ENCODE measurements at regions not wholly inside any gene's neighbourhood (a gene's known extent, or its start where the extent isn't known, plus 50 kb on each side); places are given as distances from the start of the nearest gene placed in this dataset.

GRCh38 chr6:145260484-145261175 lies 474.7 kb downstream of the EPM2A start:
- TF ChIP-seq SUZ12 (IDR thresholded peaks at IDR 0.05; ENCODE audit: extremely low read depth, insufficient read depth, insufficient read length) (no peak), YY1 (IDR thresholded peaks at IDR 0.05; ENCODE audit: insufficient read depth, insufficient read length) (no peak)

Data from NT2/D1 (cell line).